ENCODE measurements at regions not wholly inside any gene's neighbourhood (a gene's known extent, or its start where the extent isn't known, plus 50 kb on each side); places are given as distances from the start of the nearest gene placed in this dataset.

DNA sequence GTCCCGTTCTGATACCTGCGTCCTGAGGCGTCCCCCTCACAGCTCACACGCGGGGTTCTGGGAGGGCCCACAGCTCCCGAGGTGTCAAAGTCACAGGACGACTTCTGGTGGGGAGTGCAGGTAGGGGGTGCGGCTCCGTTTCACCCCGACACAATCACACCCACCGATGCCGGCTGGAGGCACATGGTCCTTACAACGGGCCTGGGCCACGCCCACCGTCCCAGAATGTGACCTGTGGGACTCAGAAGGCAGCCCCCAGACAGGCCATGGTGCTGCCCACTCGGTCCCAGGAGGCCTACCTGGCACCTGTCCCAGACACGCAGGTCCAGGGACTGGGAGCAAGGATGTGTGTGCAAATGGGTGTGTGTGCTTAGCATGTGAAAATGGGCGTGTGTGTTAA lies 86.0 kb downstream of the UNCX start:
- TF ChIP-seq ZNF565 (CRISPR knock-in tag; conservative IDR thresholded peaks at IDR 0.05; ENCODE audit: low read depth), result no peak
- no peak for TF ChIP-seq ZNF8 (CRISPR knock-in tag; IDR thresholded peaks at IDR 0.05)
- no peak for TF ChIP-seq ISL1 (CRISPR knock-in tag; IDR thresholded peaks at IDR 0.05)
- TF ChIP-seq ARNTL (CRISPR knock-in tag; IDR thresholded peaks at IDR 0.05; ENCODE audit: borderline replicate concordance, low read depth), result no peak
- TF ChIP-seq TOX (CRISPR knock-in tag; IDR thresholded peaks at IDR 0.05; ENCODE audit: borderline replicate concordance), result no peak
- TF ChIP-seq, protein P1, sequence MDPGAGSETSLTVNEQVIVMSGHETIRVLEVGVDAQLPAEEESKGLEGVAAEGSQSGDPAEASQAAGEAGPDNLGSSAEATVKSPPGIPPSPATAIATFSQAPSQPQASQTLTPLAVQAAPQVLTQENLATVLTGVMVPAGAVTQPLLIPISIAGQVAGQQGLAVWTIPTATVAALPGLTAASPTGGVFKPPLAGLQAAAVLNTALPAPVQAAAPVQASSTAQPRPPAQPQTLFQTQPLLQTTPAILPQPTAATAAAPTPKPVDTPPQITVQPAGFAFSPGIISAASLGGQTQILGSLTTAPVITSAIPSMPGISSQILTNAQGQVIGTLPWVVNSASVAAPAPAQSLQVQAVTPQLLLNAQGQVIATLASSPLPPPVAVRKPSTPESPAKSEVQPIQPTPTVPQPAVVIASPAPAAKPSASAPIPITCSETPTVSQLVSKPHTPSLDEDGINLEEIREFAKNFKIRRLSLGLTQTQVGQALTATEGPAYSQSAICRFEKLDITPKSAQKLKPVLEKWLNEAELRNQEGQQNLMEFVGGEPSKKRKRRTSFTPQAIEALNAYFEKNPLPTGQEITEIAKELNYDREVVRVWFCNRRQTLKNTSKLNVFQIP (CRISPR knock-in tag; IDR thresholded peaks at IDR 0.05; ENCODE audit: borderline replicate concordance, low read depth), result no peak
- no peak for TF ChIP-seq ZNF70 (CRISPR knock-in tag; IDR thresholded peaks at IDR 0.05)
- no peak for TF ChIP-seq PPARA (CRISPR knock-in tag; IDR thresholded peaks at IDR 0.05; ENCODE audit: borderline replicate concordance)
- no peak for TF ChIP-seq TCF4 (CRISPR knock-in tag; IDR thresholded peaks at IDR 0.05; ENCODE audit: borderline replicate concordance)
- no peak for TF ChIP-seq ESRRG (CRISPR knock-in tag; IDR thresholded peaks at IDR 0.05)
- TF ChIP-seq OSR1 (CRISPR knock-in tag; IDR thresholded peaks at IDR 0.05), result no peak
- no peak for ATAC-seq

DNA sequence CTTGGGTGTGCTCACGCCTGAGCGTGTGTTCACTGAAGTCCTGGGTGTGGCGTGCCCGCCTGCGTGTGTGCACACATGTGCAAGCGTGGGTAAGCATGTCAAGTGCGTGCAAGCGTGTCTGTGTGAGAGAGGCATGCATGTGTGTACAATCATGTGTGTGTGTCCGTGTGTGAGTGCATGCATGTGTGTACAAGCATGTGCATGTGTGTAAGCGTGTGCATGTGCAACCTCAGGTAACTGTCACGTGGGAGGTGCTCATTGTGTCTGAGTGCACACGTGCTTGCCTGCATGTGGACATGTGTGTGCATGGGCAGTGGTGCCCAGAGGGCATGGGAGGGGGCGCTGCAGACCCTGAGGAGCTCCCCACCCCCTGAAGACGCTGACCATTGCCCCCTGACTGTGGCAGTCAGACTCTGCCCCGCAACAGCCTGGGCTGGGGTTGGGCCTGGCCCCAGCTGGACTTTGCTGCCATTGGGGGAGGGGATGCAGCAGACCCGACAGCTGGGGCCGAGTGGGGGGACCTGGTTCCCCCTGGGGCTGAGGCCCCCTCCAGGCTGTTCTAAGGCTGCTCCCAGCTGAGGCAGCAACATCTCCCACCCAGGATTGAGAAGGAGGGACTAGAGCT lies 88.1 kb downstream of the UNCX start:
- ATAC-seq, result no peak
- TF ChIP-seq GLIS3 (CRISPR knock-in tag; IDR thresholded peaks at IDR 0.05), result no peak
- no peak for TF ChIP-seq ZNF8 (CRISPR knock-in tag; IDR thresholded peaks at IDR 0.05)
- TF ChIP-seq ZFP3 (CRISPR knock-in tag; IDR thresholded peaks at IDR 0.05), result no peak
- TF ChIP-seq, protein P1 (CRISPR knock-in tag; IDR thresholded peaks at IDR 0.05; ENCODE audit: borderline replicate concordance, low read depth), result no peak
- TF ChIP-seq ESRRG (CRISPR knock-in tag; IDR thresholded peaks at IDR 0.05), result no peak
- no peak for TF ChIP-seq TOX (CRISPR knock-in tag; IDR thresholded peaks at IDR 0.05; ENCODE audit: borderline replicate concordance)
- TF ChIP-seq ZC3H10 (CRISPR knock-in tag; IDR thresholded peaks at IDR 0.05), result no peak
- TF ChIP-seq, protein P2, sequence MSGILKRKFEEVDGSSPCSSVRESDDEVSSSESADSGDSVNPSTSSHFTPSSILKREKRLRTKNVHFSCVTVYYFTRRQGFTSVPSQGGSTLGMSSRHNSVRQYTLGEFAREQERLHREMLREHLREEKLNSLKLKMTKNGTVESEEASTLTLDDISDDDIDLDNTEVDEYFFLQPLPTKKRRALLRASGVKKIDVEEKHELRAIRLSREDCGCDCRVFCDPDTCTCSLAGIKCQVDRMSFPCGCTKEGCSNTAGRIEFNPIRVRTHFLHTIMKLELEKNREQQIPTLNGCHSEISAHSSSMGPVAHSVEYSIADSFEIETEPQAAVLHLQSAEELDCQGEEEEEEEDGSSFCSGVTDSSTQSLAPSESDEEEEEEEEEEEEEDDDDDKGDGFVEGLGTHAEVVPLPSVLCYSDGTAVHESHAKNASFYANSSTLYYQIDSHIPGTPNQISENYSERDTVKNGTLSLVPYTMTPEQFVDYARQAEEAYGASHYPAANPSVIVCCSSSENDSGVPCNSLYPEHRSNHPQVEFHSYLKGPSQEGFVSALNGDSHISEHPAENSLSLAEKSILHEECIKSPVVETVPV (CRISPR knock-in tag; IDR thresholded peaks at IDR 0.05), result no peak
- TF ChIP-seq OSR1 (CRISPR knock-in tag; IDR thresholded peaks at IDR 0.05), result no peak
- no peak for TF ChIP-seq TCF4 (CRISPR knock-in tag; IDR thresholded peaks at IDR 0.05; ENCODE audit: borderline replicate concordance)
- TF ChIP-seq, protein P3, sequence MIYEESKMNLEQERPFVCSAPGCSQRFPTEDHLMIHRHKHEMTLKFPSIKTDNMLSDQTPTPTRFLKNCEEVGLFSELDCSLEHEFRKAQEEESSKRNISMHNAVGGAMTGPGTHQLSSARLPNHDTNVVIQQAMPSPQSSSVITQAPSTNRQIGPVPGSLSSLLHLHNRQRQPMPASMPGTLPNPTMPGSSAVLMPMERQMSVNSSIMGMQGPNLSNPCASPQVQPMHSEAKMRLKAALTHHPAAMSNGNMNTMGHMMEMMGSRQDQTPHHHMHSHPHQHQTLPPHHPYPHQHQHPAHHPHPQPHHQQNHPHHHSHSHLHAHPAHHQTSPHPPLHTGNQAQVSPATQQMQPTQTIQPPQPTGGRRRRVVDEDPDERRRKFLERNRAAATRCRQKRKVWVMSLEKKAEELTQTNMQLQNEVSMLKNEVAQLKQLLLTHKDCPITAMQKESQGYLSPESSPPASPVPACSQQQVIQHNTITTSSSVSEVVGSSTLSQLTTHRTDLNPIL (CRISPR knock-in tag; IDR thresholded peaks at IDR 0.05; ENCODE audit: low read depth), result no peak
- TF ChIP-seq SNAI2 (CRISPR knock-in tag; IDR thresholded peaks at IDR 0.05), result no peak
- TF ChIP-seq PPARA (CRISPR knock-in tag; IDR thresholded peaks at IDR 0.05; ENCODE audit: borderline replicate concordance), result no peak
- TF ChIP-seq ZNF70 (CRISPR knock-in tag; IDR thresholded peaks at IDR 0.05), result no peak
- no peak for TF ChIP-seq ARNTL (CRISPR knock-in tag; IDR thresholded peaks at IDR 0.05; ENCODE audit: borderline replicate concordance, low read depth)
- TF ChIP-seq CSDC2 (CRISPR knock-in tag; IDR thresholded peaks at IDR 0.05), result no peak
- TF ChIP-seq, protein P4, sequence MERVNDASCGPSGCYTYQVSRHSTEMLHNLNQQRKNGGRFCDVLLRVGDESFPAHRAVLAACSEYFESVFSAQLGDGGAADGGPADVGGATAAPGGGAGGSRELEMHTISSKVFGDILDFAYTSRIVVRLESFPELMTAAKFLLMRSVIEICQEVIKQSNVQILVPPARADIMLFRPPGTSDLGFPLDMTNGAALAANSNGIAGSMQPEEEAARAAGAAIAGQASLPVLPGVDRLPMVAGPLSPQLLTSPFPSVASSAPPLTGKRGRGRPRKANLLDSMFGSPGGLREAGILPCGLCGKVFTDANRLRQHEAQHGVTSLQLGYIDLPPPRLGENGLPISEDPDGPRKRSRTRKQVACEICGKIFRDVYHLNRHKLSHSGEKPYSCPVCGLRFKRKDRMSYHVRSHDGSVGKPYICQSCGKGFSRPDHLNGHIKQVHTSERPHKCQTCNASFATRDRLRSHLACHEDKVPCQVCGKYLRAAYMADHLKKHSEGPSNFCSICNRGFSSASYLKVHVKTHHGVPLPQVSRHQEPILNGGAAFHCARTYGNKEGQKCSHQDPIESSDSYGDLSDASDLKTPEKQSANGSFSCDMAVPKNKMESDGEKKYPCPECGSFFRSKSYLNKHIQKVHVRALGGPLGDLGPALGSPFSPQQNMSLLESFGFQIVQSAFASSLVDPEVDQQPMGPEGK (CRISPR knock-in tag; IDR thresholded peaks at IDR 0.05; ENCODE audit: borderline replicate concordance), result no peak
- TF ChIP-seq RARB (CRISPR knock-in tag; IDR thresholded peaks at IDR 0.05), result no peak
- no peak for TF ChIP-seq ZFP30 (CRISPR knock-in tag; IDR thresholded peaks at IDR 0.05)
- TF ChIP-seq, protein P5, sequence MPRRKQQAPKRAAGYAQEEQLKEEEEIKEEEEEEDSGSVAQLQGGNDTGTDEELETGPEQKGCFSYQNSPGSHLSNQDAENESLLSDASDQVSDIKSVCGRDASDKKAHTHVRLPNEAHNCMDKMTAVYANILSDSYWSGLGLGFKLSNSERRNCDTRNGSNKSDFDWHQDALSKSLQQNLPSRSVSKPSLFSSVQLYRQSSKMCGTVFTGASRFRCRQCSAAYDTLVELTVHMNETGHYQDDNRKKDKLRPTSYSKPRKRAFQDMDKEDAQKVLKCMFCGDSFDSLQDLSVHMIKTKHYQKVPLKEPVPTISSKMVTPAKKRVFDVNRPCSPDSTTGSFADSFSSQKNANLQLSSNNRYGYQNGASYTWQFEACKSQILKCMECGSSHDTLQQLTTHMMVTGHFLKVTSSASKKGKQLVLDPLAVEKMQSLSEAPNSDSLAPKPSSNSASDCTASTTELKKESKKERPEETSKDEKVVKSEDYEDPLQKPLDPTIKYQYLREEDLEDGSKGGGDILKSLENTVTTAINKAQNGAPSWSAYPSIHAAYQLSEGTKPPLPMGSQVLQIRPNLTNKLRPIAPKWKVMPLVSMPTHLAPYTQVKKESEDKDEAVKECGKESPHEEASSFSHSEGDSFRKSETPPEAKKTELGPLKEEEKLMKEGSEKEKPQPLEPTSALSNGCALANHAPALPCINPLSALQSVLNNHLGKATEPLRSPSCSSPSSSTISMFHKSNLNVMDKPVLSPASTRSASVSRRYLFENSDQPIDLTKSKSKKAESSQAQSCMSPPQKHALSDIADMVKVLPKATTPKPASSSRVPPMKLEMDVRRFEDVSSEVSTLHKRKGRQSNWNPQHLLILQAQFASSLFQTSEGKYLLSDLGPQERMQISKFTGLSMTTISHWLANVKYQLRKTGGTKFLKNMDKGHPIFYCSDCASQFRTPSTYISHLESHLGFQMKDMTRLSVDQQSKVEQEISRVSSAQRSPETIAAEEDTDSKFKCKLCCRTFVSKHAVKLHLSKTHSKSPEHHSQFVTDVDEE (CRISPR knock-in tag; IDR thresholded peaks at IDR 0.05), result no peak

All from SK-N-SH treated with all-trans-retinoic acid at 6 μM for 48 hours (cell line).